ENCODE measurements at regions not wholly inside any gene's neighbourhood (a gene's known extent, or its start where the extent isn't known, plus 50 kb on each side); places are given as distances from the start of the nearest gene placed in this dataset.

DNA sequence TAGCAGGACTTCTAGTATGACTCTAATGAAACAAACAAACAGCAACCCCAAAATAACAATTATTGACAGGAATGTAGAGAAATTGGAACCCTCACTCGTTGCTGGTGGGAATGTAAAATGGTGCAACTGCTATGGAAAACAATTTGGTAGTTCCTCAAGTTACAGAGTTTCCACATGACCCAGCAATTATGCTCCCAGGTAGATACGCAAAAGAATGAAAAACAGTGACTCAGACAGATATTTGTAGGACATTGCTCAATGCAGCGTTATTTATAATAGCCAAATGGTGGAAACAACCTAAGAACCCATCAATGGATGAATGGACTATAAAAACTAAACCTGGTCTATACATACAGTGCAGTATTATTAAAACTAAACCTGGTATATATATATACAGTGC lies 646.1 kb upstream of the FRG1 start:
- CTCF ChIA-PET, result no interaction called here
- POLR2A ChIA-PET, result no interaction called here
- no peaks in the 10 kb centered on the region for H3K9me3 ChIP-seq (ENCODE audit: control insufficient read depth, insufficient read depth, low read depth, low read length)
- H3K4me3 ChIP-seq (ENCODE audit: low read depth, low read length), result no peak overlapping the region
- H3K36me3 ChIP-seq (ENCODE audit: control insufficient read depth in 2 of 2, insufficient read depth in 1 of 2, low read length in 2 of 2), result no peaks in the 10 kb centered on the region
- H3K27ac ChIP-seq (ENCODE audit: extremely low read depth, low read depth, low read length), result no peak overlapping the region
- no peaks in the 10 kb centered on the region for H3K4me1 ChIP-seq (ENCODE audit: control insufficient read depth, insufficient read depth, low read length)
- TF ChIP-seq ZBTB20 (tag by site-specific recombination; IDR thresholded peaks at IDR 0.05) (no peak), ZBTB21 (tag by site-specific recombination; IDR thresholded peaks at IDR 0.05) (no peak), HOXD13 (CRISPR knock-in tag; IDR thresholded peaks at IDR 0.05; ENCODE audit: borderline replicate concordance) (no peak), ZBTB1 (tag by site-specific recombination; IDR thresholded peaks at IDR 0.05) (no peak), ZNF561 (tag by site-specific recombination; IDR thresholded peaks at IDR 0.05; ENCODE audit: borderline replicate concordance) (no peak), ZNF624 (tag by site-specific recombination; IDR thresholded peaks at IDR 0.05) (no peak), ZNF555 (tag by site-specific recombination; conservative IDR thresholded peaks at IDR 0.05) (no peak), ZFP41 (tag by site-specific recombination; IDR thresholded peaks at IDR 0.05; ENCODE audit: borderline replicate concordance) (no peak), ZNF121 (tag by site-specific recombination; IDR thresholded peaks at IDR 0.05) (no peak), RBAK (tag by site-specific recombination; IDR thresholded peaks at IDR 0.05) (no peak), ZNF76 (tag by site-specific recombination; IDR thresholded peaks at IDR 0.05; ENCODE audit: borderline replicate concordance, low read depth) (no peak), ZNF239 (tag by site-specific recombination; IDR thresholded peaks at IDR 0.05) (no peak), ZNF785 (tag by site-specific recombination; IDR thresholded peaks at IDR 0.05) (no peak), SCRT1 (tag by site-specific recombination; IDR thresholded peaks at IDR 0.05; ENCODE audit: borderline replicate concordance) (no peak)
- TF ChIP-seq, protein P1, sequence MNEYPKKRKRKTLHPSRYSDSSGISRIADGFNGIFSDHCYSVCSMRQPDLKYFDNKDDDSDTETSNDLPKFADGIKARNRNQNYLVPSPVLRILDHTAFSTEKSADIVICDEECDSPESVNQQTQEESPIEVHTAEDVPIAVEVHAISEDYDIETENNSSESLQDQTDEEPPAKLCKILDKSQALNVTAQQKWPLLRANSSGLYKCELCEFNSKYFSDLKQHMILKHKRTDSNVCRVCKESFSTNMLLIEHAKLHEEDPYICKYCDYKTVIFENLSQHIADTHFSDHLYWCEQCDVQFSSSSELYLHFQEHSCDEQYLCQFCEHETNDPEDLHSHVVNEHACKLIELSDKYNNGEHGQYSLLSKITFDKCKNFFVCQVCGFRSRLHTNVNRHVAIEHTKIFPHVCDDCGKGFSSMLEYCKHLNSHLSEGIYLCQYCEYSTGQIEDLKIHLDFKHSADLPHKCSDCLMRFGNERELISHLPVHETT (tag by site-specific recombination; IDR thresholded peaks at IDR 0.05), result no peak

- ChIA-PET CTCF (no interaction called here), POLR2A (no interaction called here)
- H3K4me1 ChIP-seq (ENCODE audit: control insufficient read depth, insufficient read depth, low read length), result peaks cover 4% of the 10 kb centered on the region; the same call in 1 of the 2 replicates
- no peaks in the 10 kb centered on the region for H3K9me3 ChIP-seq (ENCODE audit: control insufficient read depth, insufficient read depth, low read depth, low read length)
- H3K4me3 ChIP-seq (ENCODE audit: low read depth, low read length), result no peak overlapping the region
- no peaks in the 10 kb centered on the region for H3K36me3 ChIP-seq (ENCODE audit: control insufficient read depth in 2 of 2, insufficient read depth in 1 of 2, low read length in 2 of 2)
- H3K27ac ChIP-seq (ENCODE audit: extremely low read depth, low read depth, low read length), result no peak overlapping the region
- TF ChIP-seq ZNF777 (tag by site-specific recombination; IDR thresholded peaks at IDR 0.05; ENCODE audit: borderline replicate concordance) (no peak), ZNF114 (tag by site-specific recombination; IDR thresholded peaks at IDR 0.05) (no peak), ZFHX2 (tag by site-specific recombination; conservative IDR thresholded peaks at IDR 0.05) (no peak), ZNF16 (tag by site-specific recombination; IDR thresholded peaks at IDR 0.05; ENCODE audit: low read depth) (no peak), HOXD13 (CRISPR knock-in tag; IDR thresholded peaks at IDR 0.05; ENCODE audit: borderline replicate concordance) (no peak), GLIS1 (tag by site-specific recombination; IDR thresholded peaks at IDR 0.05) (no peak), CTCF (tag by site-specific recombination; IDR thresholded peaks at IDR 0.05) (no peak), ZNF2 (tag by site-specific recombination; IDR thresholded peaks at IDR 0.05) (no peak), ZBTB21 (tag by site-specific recombination; IDR thresholded peaks at IDR 0.05) (no peak), ZNF211 (tag by site-specific recombination; IDR thresholded peaks at IDR 0.05; ENCODE audit: low read depth) (no peak), ZNF571 (tag by site-specific recombination; IDR thresholded peaks at IDR 0.05) (no peak)
- TF ChIP-seq, protein P2, sequence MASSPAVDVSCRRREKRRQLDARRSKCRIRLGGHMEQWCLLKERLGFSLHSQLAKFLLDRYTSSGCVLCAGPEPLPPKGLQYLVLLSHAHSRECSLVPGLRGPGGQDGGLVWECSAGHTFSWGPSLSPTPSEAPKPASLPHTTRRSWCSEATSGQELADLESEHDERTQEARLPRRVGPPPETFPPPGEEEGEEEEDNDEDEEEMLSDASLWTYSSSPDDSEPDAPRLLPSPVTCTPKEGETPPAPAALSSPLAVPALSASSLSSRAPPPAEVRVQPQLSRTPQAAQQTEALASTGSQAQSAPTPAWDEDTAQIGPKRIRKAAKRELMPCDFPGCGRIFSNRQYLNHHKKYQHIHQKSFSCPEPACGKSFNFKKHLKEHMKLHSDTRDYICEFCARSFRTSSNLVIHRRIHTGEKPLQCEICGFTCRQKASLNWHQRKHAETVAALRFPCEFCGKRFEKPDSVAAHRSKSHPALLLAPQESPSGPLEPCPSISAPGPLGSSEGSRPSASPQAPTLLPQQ (tag by site-specific recombination; IDR thresholded peaks at IDR 0.05), result no peak
- TF ChIP-seq, protein P3, sequence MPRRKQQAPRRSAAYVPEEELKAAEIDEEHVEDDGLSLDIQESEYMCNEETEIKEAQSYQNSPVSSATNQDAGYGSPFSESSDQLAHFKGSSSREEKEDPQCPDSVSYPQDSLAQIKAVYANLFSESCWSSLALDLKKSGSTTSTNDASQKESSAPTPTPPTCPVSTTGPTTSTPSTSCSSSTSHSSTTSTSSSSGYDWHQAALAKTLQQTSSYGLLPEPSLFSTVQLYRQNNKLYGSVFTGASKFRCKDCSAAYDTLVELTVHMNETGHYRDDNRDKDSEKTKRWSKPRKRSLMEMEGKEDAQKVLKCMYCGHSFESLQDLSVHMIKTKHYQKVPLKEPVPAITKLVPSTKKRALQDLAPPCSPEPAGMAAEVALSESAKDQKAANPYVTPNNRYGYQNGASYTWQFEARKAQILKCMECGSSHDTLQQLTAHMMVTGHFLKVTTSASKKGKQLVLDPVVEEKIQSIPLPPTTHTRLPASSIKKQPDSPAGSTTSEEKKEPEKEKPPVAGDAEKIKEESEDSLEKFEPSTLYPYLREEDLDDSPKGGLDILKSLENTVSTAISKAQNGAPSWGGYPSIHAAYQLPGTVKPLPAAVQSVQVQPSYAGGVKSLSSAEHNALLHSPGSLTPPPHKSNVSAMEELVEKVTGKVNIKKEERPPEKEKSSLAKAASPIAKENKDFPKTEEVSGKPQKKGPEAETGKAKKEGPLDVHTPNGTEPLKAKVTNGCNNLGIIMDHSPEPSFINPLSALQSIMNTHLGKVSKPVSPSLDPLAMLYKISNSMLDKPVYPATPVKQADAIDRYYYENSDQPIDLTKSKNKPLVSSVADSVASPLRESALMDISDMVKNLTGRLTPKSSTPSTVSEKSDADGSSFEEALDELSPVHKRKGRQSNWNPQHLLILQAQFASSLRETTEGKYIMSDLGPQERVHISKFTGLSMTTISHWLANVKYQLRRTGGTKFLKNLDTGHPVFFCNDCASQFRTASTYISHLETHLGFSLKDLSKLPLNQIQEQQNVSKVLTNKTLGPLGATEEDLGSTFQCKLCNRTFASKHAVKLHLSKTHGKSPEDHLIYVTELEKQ (tag by site-specific recombination; IDR thresholded peaks at IDR 0.05; ENCODE audit: borderline replicate concordance), result no peak
- TF ChIP-seq, protein P4, sequence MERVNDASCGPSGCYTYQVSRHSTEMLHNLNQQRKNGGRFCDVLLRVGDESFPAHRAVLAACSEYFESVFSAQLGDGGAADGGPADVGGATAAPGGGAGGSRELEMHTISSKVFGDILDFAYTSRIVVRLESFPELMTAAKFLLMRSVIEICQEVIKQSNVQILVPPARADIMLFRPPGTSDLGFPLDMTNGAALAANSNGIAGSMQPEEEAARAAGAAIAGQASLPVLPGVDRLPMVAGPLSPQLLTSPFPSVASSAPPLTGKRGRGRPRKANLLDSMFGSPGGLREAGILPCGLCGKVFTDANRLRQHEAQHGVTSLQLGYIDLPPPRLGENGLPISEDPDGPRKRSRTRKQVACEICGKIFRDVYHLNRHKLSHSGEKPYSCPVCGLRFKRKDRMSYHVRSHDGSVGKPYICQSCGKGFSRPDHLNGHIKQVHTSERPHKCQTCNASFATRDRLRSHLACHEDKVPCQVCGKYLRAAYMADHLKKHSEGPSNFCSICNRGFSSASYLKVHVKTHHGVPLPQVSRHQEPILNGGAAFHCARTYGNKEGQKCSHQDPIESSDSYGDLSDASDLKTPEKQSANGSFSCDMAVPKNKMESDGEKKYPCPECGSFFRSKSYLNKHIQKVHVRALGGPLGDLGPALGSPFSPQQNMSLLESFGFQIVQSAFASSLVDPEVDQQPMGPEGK (tag by site-specific recombination; IDR thresholded peaks at IDR 0.05), result no peak
Observed at GRCh38 chr4:189299706-189300105, 641.0 kb upstream of the FRG1 start.
